Colonic mucosa (tissue), 4 donors: ENCODE measurements at regions not wholly inside any gene's neighbourhood (a gene's known extent, or its start where the extent isn't known, plus 50 kb on each side); places are given as distances from the start of the nearest gene placed in this dataset.

Experiments
- DNase-seq: peaks from one replicate; pipeline ENCODE4 v3.0.0-alpha.2; 2020
- H3K27ac ChIP-seq: fragments of 200-600 bp; one replicate; pipeline ENCODE4 v1.8.0; 2021
- H3K27me3 ChIP-seq: fragments of 200-600 bp; one replicate; pipeline ENCODE4 v1.8.0; 2021
- H3K36me3 ChIP-seq: fragments of 200-600 bp; one replicate; pipeline ENCODE4 v1.8.0; 2021
- H3K4me1 ChIP-seq: fragments of 200-600 bp; one replicate; pipeline ENCODE4 v1.8.0; 2021; ENCODE audit warnings: mild to moderate bottlenecking
- H3K4me3 ChIP-seq: fragments of 200-600 bp; one replicate; pipeline ENCODE4 v1.8.0; 2021
- H3K9ac ChIP-seq, 2 donors: one replicate each; pipeline ENCODE4 v1.7.0; 2013; ENCODE audit warnings: control low read depth in 2 of 2, low read depth in 2 of 2, low read length in 2 of 2
- H3K9me3 ChIP-seq: fragments of 200-600 bp; one replicate; pipeline ENCODE4 v1.8.0; 2021
- CTCF ChIP-seq: fragments of 200-600 bp; IDR thresholded peaks from one replicate; pipeline ENCODE4 v1.8.0; 2022; ENCODE audit warnings: antibody characterized with exemption, mild to moderate bottlenecking
- intact Hi-C: fragments of 100-400 bp; cut with DNase I; formaldehyde crosslinking; loops from one replicate; pipeline ENCODE4 v1.14.1; 2022
- donor health status: healthy.
- donor health status: DM: no; HTN: no; CAD: no.
- donor health status: DM: no; HTN: no; CAD: no.

DNA sequence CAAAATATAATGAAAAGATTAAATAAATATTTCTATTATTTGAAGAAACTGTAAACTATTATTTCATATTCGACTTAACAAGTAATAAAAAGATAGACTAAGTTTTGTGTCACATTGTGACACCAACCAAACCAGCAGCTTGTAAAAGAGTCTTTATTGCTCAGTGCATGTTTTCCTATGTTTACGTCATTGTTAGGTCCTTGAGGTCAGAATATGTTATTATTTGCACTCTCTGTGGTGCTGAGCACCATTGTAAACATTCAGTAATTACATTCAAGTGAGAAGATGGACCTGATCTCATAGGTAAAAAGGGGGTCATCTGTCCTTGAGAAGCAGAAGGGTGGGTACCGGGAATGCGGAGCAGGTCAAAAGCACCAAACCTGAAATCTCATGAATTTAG lies 1999.1 kb upstream of the CELF4 start:
- H3K27me3 ChIP-seq, result no peaks in the 10 kb centered on the region
- no peak for DNase-seq
- no peaks in the 10 kb centered on the region for H3K36me3 ChIP-seq
- no peak for TF ChIP-seq CTCF
- H3K9ac ChIP-seq, result no peak overlapping the region
- no peak overlapping the region for H3K4me3 ChIP-seq
- no peak overlapping the region for H3K27ac ChIP-seq
- H3K4me1 ChIP-seq, result no peaks in the 10 kb centered on the region
- intact Hi-C loops, result no loop called here
- no peaks in the 10 kb centered on the region for H3K9me3 ChIP-seq

- no peaks in the 10 kb centered on the region for H3K36me3 ChIP-seq
- H3K9ac ChIP-seq, result no peak overlapping the region
- H3K27ac ChIP-seq, result no peak overlapping the region
- no peaks in the 10 kb centered on the region for H3K9me3 ChIP-seq
- intact Hi-C loops, result no loop called here
- no peaks in the 10 kb centered on the region for H3K27me3 ChIP-seq
- no peak for TF ChIP-seq CTCF
- no peak for DNase-seq
- no peak overlapping the region for H3K4me3 ChIP-seq
- no peaks in the 10 kb centered on the region for H3K4me1 ChIP-seq
Measured at GRCh38 chr18:39561126-39561525, 1995.5 kb upstream of the CELF4 start.

GRCh38 chr18:39558658-39559057 lies 1993.1 kb upstream of the CELF4 start:
- no peak for DNase-seq
- Histone ChIP-seq H3K4me1 (no peaks in the 10 kb centered on the region), H3K4me3 (no peak overlapping the region), H3K36me3 (no peaks in the 10 kb centered on the region), H3K9me3 (no peaks in the 10 kb centered on the region), H3K9ac (no peak overlapping the region), H3K27ac (no peak overlapping the region), H3K27me3 (no peaks in the 10 kb centered on the region)
- TF ChIP-seq CTCF, result no peak
- intact Hi-C loops, result no loop called here

DNA sequence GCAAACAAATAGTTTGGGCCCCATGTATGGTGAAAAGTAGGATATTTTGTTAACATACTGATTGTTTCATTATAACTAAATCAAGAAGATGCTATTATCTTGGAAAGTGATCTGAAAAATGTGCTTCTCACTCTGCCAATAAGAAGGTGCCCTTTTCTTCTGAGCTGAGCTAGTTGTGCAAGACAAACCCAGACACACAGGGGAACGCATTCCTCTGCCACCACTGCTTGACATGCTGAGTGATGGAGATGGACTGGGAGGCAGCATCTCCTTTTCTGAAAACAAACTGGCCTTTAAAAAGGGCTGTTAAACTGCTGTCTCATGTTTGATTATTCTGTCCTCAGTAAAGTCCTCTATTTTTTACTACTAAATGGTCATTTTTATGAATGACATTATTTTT lies 1989.9 kb upstream of the CELF4 start:
- H3K4me1 ChIP-seq, result no peaks in the 10 kb centered on the region
- no peak for TF ChIP-seq CTCF
- no peaks in the 10 kb centered on the region for H3K9me3 ChIP-seq
- DNase-seq, result no peak
- H3K36me3 ChIP-seq, result no peaks in the 10 kb centered on the region
- H3K27ac ChIP-seq, result no peak overlapping the region
- intact Hi-C loops, result no loop called here
- H3K4me3 ChIP-seq, result no peak overlapping the region
- no peaks in the 10 kb centered on the region for H3K27me3 ChIP-seq
- H3K9ac ChIP-seq, result no peak overlapping the region

- no peaks in the 10 kb centered on the region for H3K27me3 ChIP-seq
- intact Hi-C loops, result no loop called here
- no peak overlapping the region for H3K9ac ChIP-seq
- H3K4me3 ChIP-seq, result no peak overlapping the region
- no peaks in the 10 kb centered on the region for H3K36me3 ChIP-seq
- no peak for DNase-seq
- no peaks in the 10 kb centered on the region for H3K4me1 ChIP-seq
- H3K9me3 ChIP-seq, result no peaks in the 10 kb centered on the region
- no peak for TF ChIP-seq CTCF
- no peak overlapping the region for H3K27ac ChIP-seq
Measured at GRCh38 chr18:39550701-39551100, 1985.1 kb upstream of the CELF4 start.

- TF ChIP-seq CTCF, result no peak
- Histone ChIP-seq H3K27me3 (no peaks in the 10 kb centered on the region), H3K27ac (no peak overlapping the region), H3K4me1 (no peaks in the 10 kb centered on the region), H3K36me3 (no peaks in the 10 kb centered on the region), H3K4me3 (no peak overlapping the region), H3K9ac (no peak overlapping the region), H3K9me3 (no peaks in the 10 kb centered on the region)
- no peak for DNase-seq
- intact Hi-C loops, result no loop called here
Measured at GRCh38 chr18:39549144-39549543, 1983.5 kb upstream of the CELF4 start.
